Large intestine (tissue), 3 donors: ENCODE measurements at regions not wholly inside any gene's neighbourhood (a gene's known extent, or its start where the extent isn't known, plus 50 kb on each side); places are given as distances from the start of the nearest gene placed in this dataset.
A peak's percentile ranks its signal among the peaks of the same experiment; 100 is the strongest.

Experiments used
- DNase-seq, 2 donors: peaks; one replicate each; pipeline versions ENCODE4 v3.0.0 to v3.0.0-alpha.2; 2013
- H3K27ac ChIP-seq: one replicate; pipeline ENCODE4 v1.5.1; 2013; ENCODE audit warnings: low read length
- H3K27me3 ChIP-seq: 2 replicates; pipeline ENCODE4 v1.6.1; 2013; ENCODE audit warnings: low read length; ENCODE audit not compliant: control insufficient read depth, insufficient read depth
- H3K36me3 ChIP-seq: 2 replicates; pipeline ENCODE4 v1.6.1; 2013; ENCODE audit warnings: low read length; ENCODE audit not compliant: control insufficient read depth, insufficient read depth
- H3K4me1 ChIP-seq: one replicate; pipeline ENCODE4 v1.6.1; 2013; ENCODE audit warnings: low read length; ENCODE audit not compliant: control insufficient read depth, insufficient read depth
- H3K4me3 ChIP-seq: one replicate; pipeline ENCODE4 v1.5.1; 2013; ENCODE audit warnings: low read length
- H3K9me3 ChIP-seq: one replicate; pipeline ENCODE4 v1.6.1; 2013; ENCODE audit warnings: mild to moderate bottlenecking, low read depth, low read length, moderate library complexity; ENCODE audit not compliant: control insufficient read depth
- WGBS: methylation state at CpG from one replicate; pipeline ENCODE4 v1.1.5; 2013; ENCODE audit warnings: low lambda C conversion rate; ENCODE audit not compliant: insufficient coverage; 5-methylcytosine and 5-hydroxymethylcytosine counted together

DNA sequence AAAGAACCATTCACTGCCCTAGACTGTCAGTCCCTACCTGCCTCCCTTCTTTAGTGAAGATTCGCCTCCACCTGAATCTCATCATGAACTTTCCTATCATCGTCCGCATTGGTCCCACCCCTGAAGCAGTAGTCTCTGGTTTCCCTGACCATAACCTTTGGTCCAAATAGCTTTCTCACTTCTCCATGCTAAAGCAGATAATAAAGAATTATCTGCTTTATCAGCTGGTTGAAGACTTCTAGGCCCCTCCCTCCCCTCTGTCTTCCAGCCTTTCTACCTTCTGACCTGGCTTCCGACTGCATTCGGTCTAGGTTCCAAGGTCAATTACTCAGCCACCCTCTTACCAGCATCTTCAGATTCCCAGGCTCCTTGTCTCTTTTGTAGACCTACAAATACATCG lies 650.9 kb downstream of the HS3ST4 start:
- H3K4me1 ChIP-seq: peaks cover 9% of the 10 kb centered on the region
- H3K36me3 ChIP-seq: no peaks in the 10 kb centered on the region
- no peak overlapping the region for H3K4me3 ChIP-seq
- no CpG with 5 or more reads among the region's 6 CpGs for WGBS
- H3K27ac ChIP-seq: no peak overlapping the region
- peak; percentile 47 to 74 for DNase-seq
- no peaks in the 10 kb centered on the region for H3K9me3 ChIP-seq
- H3K27me3 ChIP-seq: no peaks in the 10 kb centered on the region

- no CpG with 5 or more reads among the region's 4 CpGs for WGBS
- Histone ChIP-seq H3K4me3 (no peak overlapping the region), H3K27ac (no peak overlapping the region), H3K9me3 (no peaks in the 10 kb centered on the region), H3K27me3 (no peaks in the 10 kb centered on the region), H3K36me3 (no peaks in the 10 kb centered on the region), H3K4me1 (peaks cover 9% of the 10 kb centered on the region)
- DNase-seq: no peak
Observed at GRCh38 chr16:26344240-26344776, 652.5 kb downstream of the HS3ST4 start.

GRCh38 chr16:26344976-26345375 lies 653.2 kb downstream of the HS3ST4 start:
- no peak overlapping the region for H3K4me3 ChIP-seq
- H3K27me3 ChIP-seq: no peaks in the 10 kb centered on the region
- H3K36me3 ChIP-seq: no peaks in the 10 kb centered on the region
- DNase-seq: no peak
- WGBS: 100% methylated on average over 1 of the region's 5 CpGs
- H3K9me3 ChIP-seq: no peaks in the 10 kb centered on the region
- H3K4me1 ChIP-seq: peaks cover 9% of the 10 kb centered on the region
- H3K27ac ChIP-seq: no peak overlapping the region

DNA sequence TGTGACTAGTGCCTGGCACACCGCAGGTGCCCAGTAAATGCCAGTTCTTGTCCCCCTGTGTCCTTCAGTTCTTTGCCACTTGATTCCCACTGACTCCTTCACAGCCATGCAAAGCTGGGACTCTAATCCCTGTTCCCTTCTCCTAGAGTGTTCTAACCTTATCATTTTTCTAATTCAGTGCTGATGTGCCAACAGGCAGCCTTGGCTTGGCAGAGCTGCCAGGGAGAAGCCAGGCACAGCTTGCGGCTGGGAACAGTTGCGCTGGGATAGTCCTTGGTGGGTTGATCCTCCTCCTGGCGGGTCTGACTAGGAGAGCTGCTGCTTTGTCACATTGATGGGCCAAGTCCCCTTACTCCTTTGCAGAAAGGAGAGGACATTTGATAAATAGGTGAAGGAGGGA lies 654.2 kb downstream of the HS3ST4 start:
- H3K4me1 ChIP-seq: peaks cover 9% of the 10 kb centered on the region
- H3K27ac ChIP-seq: no peak overlapping the region
- DNase-seq: no peak
- no peaks in the 10 kb centered on the region for H3K9me3 ChIP-seq
- WGBS: no CpG with 5 or more reads among the region's 4 CpGs
- H3K27me3 ChIP-seq: no peaks in the 10 kb centered on the region
- no peak overlapping the region for H3K4me3 ChIP-seq
- no peaks in the 10 kb centered on the region for H3K36me3 ChIP-seq

DNA sequence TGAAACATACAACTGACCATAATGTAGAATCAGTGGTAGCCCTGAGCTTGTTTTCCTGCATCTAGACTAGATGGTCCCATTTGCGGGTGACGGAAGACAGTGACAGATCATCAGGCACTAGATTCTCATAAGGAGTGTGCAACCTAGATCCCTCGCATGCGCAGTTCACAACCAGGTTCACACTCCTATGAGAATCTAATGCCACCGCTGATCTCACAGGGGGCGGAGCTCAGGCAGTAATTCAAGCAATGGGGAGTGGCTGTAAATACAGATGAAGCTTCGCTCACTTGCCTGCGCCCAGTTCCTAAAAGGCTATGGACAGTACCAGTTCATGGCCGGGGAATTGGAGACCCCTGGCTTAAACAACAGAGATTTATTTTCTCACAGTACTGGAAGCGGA lies 656.3 kb downstream of the HS3ST4 start:
- Histone ChIP-seq H3K27me3 (no peaks in the 10 kb centered on the region), H3K4me1 (peaks cover 7% of the 10 kb centered on the region), H3K27ac (no peak overlapping the region), H3K4me3 (no peak overlapping the region), H3K36me3 (no peaks in the 10 kb centered on the region), H3K9me3 (no peaks in the 10 kb centered on the region)
- DNase-seq: no peak
- no CpG with 5 or more reads among the region's 10 CpGs for WGBS

GRCh38 chr16:26360867-26361266 lies 669.1 kb downstream of the HS3ST4 start:
- no peaks in the 10 kb centered on the region for H3K9me3 ChIP-seq
- H3K27ac ChIP-seq: no peak overlapping the region
- DNase-seq: no peak
- no peaks in the 10 kb centered on the region for H3K27me3 ChIP-seq
- H3K4me1 ChIP-seq: no peaks in the 10 kb centered on the region
- WGBS: no CpG with 5 or more reads among the region's 4 CpGs
- H3K4me3 ChIP-seq: no peak overlapping the region
- no peaks in the 10 kb centered on the region for H3K36me3 ChIP-seq

- Histone ChIP-seq H3K9me3 (no peaks in the 10 kb centered on the region), H3K4me3 (no peak overlapping the region), H3K4me1 (no peaks in the 10 kb centered on the region), H3K27ac (no peak overlapping the region), H3K27me3 (no peaks in the 10 kb centered on the region), H3K36me3 (no peaks in the 10 kb centered on the region)
- no peak for DNase-seq
- WGBS: no CpG with 5 or more reads among the region's 1 CpG
Observed at GRCh38 chr16:26363581-26363980, 671.8 kb downstream of the HS3ST4 start.

DNA sequence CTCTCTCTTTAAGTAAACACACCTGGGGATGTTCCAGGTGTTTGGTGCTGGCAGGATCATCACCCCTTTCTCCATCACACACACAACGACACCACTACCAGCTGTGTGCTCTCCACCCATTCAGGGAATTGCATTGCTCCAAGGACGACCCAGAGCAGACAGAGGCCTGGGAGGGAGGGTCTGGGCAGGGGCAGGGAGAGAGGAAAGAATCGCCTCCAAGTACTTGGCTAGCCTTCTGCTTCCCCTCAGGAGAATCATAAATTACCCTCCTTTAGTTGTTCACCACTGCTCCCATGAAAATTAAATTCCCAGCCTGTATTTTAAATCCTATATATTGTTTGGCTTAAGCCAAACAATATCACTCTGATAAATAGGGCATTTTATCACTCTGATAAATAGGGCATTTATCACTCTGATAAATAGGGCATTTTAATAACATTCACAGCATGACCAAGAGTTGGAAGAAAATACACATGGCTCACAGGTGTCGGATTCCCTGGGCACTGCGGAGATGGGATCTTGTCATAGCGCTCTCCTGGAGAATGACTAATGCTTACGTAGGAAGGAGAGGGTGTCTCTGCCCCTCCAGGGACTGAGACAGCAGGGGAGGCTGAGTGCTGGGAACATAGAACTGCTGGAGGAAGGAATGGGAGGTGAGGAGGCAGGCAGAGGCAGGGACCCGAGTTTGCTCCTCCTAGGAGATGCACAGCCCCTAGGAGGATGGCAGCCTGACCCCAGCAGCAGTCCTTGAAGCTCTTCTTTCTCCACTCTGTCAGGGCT lies 673.6 kb downstream of the HS3ST4 start:
- no CpG with 5 or more reads among the region's 8 CpGs for WGBS
- Histone ChIP-seq H3K36me3 (no peaks in the 10 kb centered on the region), H3K4me1 (no peaks in the 10 kb centered on the region), H3K27ac (no peak overlapping the region), H3K9me3 (no peaks in the 10 kb centered on the region), H3K27me3 (no peaks in the 10 kb centered on the region), H3K4me3 (no peak overlapping the region)
- no peak for DNase-seq

GRCh38 chr16:26371349-26371869 lies 679.6 kb downstream of the HS3ST4 start:
- no peak for DNase-seq
- Histone ChIP-seq H3K4me1 (no peaks in the 10 kb centered on the region), H3K9me3 (peaks cover 11% of the 10 kb centered on the region), H3K4me3 (no peak overlapping the region), H3K27me3 (no peaks in the 10 kb centered on the region), H3K36me3 (no peaks in the 10 kb centered on the region), H3K27ac (no peak overlapping the region)
- 100% methylated on average over 1 of the region's 1 CpG for WGBS

GRCh38 chr16:26374279-26374925 lies 682.6 kb downstream of the HS3ST4 start:
- H3K4me3 ChIP-seq: no peak overlapping the region
- no peak overlapping the region for H3K27ac ChIP-seq
- H3K9me3 ChIP-seq: peaks cover 11% of the 10 kb centered on the region
- no peaks in the 10 kb centered on the region for H3K36me3 ChIP-seq
- H3K27me3 ChIP-seq: no peaks in the 10 kb centered on the region
- H3K4me1 ChIP-seq: no peaks in the 10 kb centered on the region
- DNase-seq: no peak
- 82% methylated on average over 3 of the region's 4 CpGs for WGBS
